ENCODE measurements at regions not wholly inside any gene's neighbourhood (a gene's known extent, or its start where the extent isn't known, plus 50 kb on each side); places are given as distances from the start of the nearest gene placed in this dataset.
"Not testable (repeated sequence)": the region's sequence is repeated elsewhere in the genome, so short reads cannot be mapped to it uniquely, and the experiment has no call there.

DNA sequence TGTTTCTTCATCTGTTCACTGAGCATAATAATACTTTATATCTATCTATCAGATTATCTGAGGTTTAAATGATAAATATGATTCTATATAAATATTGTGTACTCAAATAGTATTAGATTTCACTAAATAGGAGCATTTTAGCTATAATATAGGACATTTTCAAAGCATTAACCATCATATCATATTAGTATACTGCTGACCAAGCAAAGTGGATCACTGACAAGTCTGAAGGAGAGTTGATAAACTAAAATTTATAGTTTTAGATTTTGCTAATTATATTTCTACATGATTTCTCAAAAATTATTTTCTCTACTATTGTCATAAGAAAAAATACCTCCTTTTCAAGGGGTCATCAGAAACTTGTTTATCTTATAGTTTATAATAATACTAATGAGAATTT is 937.8 kb upstream of the LRATD1 start:
- DNase-seq (ENCODE audit: low spot score): no peak

GRCh38 chr2:13696601-13697000 is 935.9 kb upstream of the LRATD1 start:
- no peak for DNase-seq (ENCODE audit: low spot score)

DNA sequence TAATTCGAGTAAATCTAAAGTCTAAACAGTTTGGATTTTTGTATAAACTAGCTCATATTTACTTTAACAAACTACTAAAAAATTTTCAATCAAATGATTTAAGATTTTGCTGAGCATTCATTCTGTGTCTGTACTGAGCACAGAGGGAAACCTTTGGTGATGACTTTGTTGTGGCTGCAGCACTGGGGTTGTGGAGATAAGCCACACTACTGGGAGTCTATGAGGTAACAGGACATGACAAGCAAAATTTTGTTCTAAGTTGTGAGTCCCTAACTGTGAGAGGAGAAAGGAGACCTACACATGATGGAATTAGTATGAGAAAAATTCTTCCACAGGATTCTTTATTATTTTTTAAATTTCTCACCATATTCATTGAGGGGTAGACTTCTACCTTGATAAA is 933.7 kb upstream of the LRATD1 start:
- DNase-seq (ENCODE audit: low spot score): no peak

GRCh38 chr2:13699939-13700338 is 932.6 kb upstream of the LRATD1 start:
- DNase-seq (ENCODE audit: low spot score): not testable (repeated sequence)

- DNase-seq (ENCODE audit: low spot score): no peak
Measured at GRCh38 chr2:13711154-13711553, 921.4 kb upstream of the LRATD1 start.

- DNase-seq (ENCODE audit: low spot score): no peak
Measured at GRCh38 chr2:13714466-13714865, 918.1 kb upstream of the LRATD1 start.

DNA sequence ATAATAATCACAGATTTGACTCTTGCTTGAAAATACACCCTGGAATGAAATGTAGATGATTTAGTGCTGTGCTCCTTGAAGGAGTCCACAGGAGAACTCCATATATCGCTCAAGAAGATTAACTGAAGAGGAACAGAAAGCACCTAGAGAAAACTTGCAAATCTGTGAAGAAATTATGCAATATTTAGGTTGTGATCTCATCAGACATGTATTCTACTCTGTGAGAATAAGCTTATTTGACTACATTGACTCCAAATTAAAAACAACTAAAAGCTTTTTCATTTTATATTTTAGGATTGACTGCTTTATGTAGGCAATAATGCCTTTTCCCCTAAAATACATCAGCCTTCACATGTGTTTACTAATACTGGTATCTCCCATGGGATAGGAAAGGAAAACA is 906.6 kb upstream of the LRATD1 start:
- DNase-seq (ENCODE audit: low spot score): no peak

- DNase-seq (ENCODE audit: low spot score): no peak
Measured at GRCh38 chr2:13745330-13745729, 887.2 kb upstream of the LRATD1 start.

- DNase-seq (ENCODE audit: low spot score): no peak
Measured at GRCh38 chr2:13751955-13752354, 880.6 kb upstream of the LRATD1 start.

DNA sequence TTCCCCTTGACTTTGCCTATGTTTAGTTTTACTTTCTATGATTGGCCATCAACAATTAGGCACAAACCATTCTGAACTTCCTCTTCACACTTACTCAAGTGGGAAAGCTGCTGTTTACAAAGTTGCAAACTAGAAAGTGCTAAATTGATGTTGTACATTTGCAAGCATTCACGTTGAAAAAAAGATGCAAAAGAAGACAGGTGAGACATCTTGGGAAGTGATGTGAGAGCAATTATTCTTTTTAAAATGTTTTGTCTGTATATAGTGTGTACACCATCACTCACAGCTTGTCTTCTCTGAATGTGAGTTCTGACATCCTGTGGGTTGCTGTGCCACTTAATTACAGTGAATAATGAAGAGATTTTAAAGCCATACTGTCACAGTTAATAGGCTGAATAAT is 874.1 kb upstream of the LRATD1 start:
- DNase-seq (ENCODE audit: low spot score): no peak

- no peak for DNase-seq (ENCODE audit: low spot score)
Measured at GRCh38 chr2:13768274-13768673, 864.2 kb upstream of the LRATD1 start.

- DNase-seq (ENCODE audit: low spot score): no peak
Measured at GRCh38 chr2:13770279-13770678, 862.2 kb upstream of the LRATD1 start.

DNA sequence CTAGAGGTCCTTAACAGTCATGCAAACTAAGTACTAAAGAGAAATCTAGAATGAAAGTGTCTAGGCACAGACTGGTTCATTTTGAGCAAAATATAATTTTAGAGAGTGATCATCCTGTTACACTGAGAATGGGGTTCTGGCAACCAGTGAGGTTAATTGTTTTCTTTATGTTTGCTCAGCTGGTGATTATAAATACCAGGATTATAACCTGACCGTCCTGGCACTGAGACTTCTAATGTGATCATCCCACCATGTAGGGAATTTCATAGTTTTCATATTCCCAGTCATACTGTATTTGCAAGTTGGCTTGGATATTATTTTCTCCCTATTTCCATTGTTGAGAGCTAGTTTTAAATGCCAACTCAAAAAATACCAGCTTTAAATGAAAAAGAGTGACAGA is 852.5 kb upstream of the LRATD1 start:
- DNase-seq (ENCODE audit: low spot score): no peak

- DNase-seq (ENCODE audit: low spot score): no peak
Measured at GRCh38 chr2:13791019-13791547, 841.4 kb upstream of the LRATD1 start.

- no peak for DNase-seq (ENCODE audit: low spot score)
Measured at GRCh38 chr2:13806539-13806938, 826.0 kb upstream of the LRATD1 start.

DNA sequence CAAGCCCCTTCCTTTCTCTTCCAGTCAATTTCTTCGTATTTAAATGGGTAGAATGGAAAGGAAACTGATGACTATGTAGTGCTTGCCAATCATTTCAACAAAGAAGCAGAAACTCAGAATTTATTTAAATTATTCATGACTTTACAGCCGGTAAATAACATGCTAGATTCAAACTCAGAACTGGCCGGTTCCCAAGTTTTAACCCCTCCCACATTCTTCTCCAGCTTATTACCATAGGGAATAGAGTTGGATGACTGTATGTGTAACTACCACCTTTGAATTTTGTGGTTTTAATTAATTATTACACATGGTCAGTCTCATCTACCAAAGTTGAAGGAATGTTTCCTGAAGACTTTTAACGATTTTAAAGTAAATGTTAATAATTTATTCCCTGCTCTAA is 819.3 kb upstream of the LRATD1 start:
- no peak for DNase-seq (ENCODE audit: low spot score)

DNA sequence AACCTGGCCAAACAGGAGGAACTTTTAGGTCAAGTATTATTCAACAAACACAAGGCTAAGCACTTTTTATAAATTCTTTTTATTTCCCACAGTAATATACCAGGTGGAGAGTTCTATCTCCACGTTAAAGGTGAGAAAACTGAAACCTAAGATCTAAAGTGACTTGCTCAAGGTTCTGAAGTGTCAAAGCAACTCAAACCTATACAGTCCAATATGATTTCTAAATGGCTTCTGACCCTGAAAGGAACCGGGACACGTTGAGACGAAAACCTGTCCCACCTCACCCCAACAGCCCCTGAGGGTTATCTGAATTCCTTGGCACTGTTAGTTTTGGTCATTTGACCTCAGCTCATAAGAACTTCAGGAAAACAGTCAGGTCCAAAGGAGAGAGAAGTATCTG is 814.5 kb upstream of the LRATD1 start:
- DNase-seq (ENCODE audit: low spot score): no peak

- DNase-seq (ENCODE audit: low spot score): no peak
Measured at GRCh38 chr2:13819896-13820295, 812.6 kb upstream of the LRATD1 start.

DNA sequence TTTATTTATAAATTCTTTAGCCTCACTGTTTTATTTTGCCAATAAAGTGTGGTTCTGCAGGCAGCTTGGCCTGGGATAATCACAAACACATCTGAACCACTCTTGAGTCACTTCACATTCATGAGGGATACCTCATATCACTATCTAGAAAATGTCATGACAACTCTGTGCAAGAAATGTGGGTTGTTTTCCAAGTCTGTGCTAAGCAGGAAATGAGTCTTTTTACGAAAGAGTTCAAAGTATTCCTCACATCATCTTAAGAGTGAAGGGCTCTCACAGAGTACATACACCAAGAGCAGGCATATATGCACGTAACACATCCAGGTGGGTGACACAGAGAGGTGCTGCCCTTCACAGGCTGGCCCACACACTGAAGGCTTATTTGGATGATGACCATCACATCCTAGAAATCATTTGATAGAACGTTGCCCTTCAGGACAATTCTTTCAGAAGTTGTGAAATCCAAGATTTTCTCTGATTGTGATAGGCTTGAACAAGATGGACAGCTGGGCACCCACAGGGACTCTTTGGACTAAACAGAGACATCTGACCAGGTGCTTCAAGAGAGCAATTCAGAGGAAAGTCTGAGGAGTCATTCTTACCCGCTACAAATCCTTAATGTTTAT is 811.1 kb upstream of the LRATD1 start:
- no peak for DNase-seq (ENCODE audit: low spot score)

- DNase-seq (ENCODE audit: low spot score): no peak
Measured at GRCh38 chr2:13822365-13822764, 810.2 kb upstream of the LRATD1 start.

DNA sequence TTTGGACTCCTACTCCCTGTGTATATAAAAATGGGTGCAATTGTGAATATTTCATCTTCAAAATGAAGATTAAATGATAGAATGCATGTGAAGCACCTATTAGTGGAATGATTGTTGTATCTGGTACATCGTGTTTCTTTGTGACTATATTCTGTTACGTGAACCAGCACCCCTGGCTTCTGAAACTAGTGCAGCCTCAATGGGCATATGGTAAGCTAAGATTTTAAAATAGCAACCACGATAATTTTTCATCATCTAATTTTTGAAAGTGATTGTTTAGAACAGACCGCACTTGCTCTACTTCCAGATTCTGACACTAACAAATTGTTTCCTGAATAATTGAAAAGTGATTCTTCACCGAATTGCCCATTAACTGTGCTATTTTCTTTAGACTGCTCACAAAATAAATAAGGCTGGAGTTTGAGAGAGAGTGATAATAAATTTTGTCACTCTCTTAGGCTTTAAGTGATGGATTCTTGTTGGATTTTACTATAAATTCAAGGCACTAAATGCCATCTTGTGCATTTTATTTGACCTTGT is 806.1 kb upstream of the LRATD1 start:
- DNase-seq (ENCODE audit: low spot score): no peak

DNA sequence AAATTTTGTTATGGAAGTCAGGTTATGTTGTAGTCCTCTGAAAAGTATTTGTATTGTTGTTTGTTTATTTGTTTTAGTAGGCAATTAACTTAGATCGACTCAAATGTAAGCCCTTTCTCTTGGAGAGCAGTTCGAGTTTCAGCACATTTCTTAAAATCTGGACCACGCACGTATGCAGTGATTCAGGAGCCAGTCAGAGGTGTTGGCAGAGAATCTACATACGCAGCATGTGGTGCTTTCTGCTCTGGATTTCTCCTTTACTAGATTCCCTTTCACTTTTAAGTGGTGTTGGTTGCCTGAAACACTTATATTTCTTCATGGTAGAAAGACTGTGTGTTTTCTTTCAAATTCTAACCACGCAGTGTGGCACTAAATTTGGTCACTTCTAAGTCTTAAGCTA is 773.9 kb upstream of the LRATD1 start:
- DNase-seq (ENCODE audit: low spot score): no peak

- not testable (repeated sequence) for DNase-seq (ENCODE audit: low spot score)
Measured at GRCh38 chr2:13868275-13868674, 764.2 kb upstream of the LRATD1 start.

DNA sequence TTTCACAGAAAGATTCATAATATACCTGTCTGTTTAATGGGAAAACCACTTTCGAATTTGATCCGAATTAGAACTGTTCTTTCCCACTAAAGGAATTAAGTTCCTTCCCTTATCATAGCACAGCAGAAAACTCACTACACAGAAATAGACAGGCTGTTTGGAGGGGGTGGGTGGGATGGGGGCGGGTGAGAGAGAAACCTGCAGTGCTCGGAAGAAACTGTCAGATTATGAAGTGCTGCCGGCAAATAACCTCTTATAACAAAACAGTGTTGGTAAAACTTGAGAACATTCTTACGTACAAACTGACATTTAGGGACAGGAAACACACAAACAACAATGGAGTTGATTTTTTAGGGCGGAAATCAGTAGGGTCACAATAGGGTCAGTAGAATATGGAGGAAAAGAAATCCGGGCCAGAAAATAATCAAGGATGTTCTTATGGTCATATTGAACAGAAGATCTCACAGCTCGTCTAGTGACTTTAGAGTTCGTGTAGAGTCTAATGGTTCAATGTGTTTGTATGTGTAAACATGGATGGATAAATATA is 756.0 kb upstream of the LRATD1 start:
- no peak for DNase-seq (ENCODE audit: low spot score)

Data from cerebellar cortex (tissue), 1 donor.